NCI-H446 (cell line): ENCODE measurements at regions not wholly inside any gene's neighbourhood (a gene's known extent, or its start where the extent isn't known, plus 50 kb on each side); places are given as distances from the start of the nearest gene placed in this dataset.
A peak's percentile ranks its signal among the peaks of the same experiment; 100 is the strongest.
"Not testable (repeated sequence)": the region's sequence is repeated elsewhere in the genome, so short reads cannot be mapped to it uniquely, and the experiment has no call there.

Source experiments
- DNase-seq, 2 experiments: peaks; one replicate each; lab custom pipeline; 2025; lab: John Stamatoyannopoulos, UW

GRCh38 chr3:130569461-130570365, 52.7 kb downstream of the COL6A6 start:
- no peak for DNase-seq

- DNase-seq = no peak
Measured at GRCh38 chr3:130572769-130573168, 55.8 kb downstream of the COL6A6 start.

GRCh38 chr3:130576375-130577266, 59.6 kb downstream of the COL6A6 start:
- DNase-seq = no peak

- no peak for DNase-seq
Measured at GRCh38 chr3:130582457-130583153, 65.6 kb downstream of the COL6A6 start.

GRCh38 chr3:130594749-130595148, 77.8 kb downstream of the COL6A6 start:
- DNase-seq = not testable (repeated sequence)

GRCh38 chr3:130596484-130596883, 79.5 kb downstream of the COL6A6 start:
- no peak for DNase-seq

- DNase-seq = no peak
Measured at GRCh38 chr3:130601442-130601971, 84.5 kb downstream of the COL6A6 start.

GRCh38 chr3:130604806-130605205, 87.8 kb downstream of the COL6A6 start:
- DNase-seq = no peak

- no peak for DNase-seq
Measured at GRCh38 chr3:130606336-130606735, 89.4 kb downstream of the COL6A6 start.

- no peak for DNase-seq
Measured at GRCh38 chr3:130607553-130608154, 90.7 kb downstream of the COL6A6 start.

GRCh38 chr3:130609166-130609979, 92.4 kb downstream of the COL6A6 start:
- no peak for DNase-seq

- DNase-seq = no peak
Measured at GRCh38 chr3:130619196-130619595, 102.2 kb downstream of the COL6A6 start.

GRCh38 chr3:130621824-130622223, 104.8 kb downstream of the COL6A6 start:
- no peak for DNase-seq

- DNase-seq = peak; percentile 93 to 97
Measured at GRCh38 chr3:130626049-130626448, 109.1 kb downstream of the COL6A6 start.

- peak in 1 of 2 experiments; percentile 4 for DNase-seq
Measured at GRCh38 chr3:130627143-130627855, 110.3 kb downstream of the COL6A6 start.

GRCh38 chr3:130627882-130628281, 110.9 kb downstream of the COL6A6 start:
- peak in 1 of 2 experiments; percentile 6 for DNase-seq
